Liver (tissue), 3 donors: ENCODE measurements at regions not wholly inside any gene's neighbourhood (a gene's known extent, or its start where the extent isn't known, plus 50 kb on each side); places are given as distances from the start of the nearest gene placed in this dataset.

Experiments
- FOXA1 ChIP-seq: IDR thresholded peaks from 2 replicates; pipeline ENCODE4 v1.6.1; 2016; ENCODE audit warnings: antibody characterized with exemption
- HNF4G ChIP-seq: IDR thresholded peaks from 2 replicates; pipeline ENCODE4 v1.6.1; 2016; ENCODE audit warnings: antibody characterized with exemption
- JUND ChIP-seq, 2 donors: IDR thresholded peaks; 2 replicates each; pipeline ENCODE4 v1.6.1; 2016; ENCODE audit warnings: antibody characterized with exemption in 2 of 2
- RXRA ChIP-seq, 2 donors: IDR thresholded peaks; 2 replicates each; pipeline ENCODE4 v1.6.1; 2017 to 2018; ENCODE audit warnings: antibody characterized with exemption in 2 of 2, mild to moderate bottlenecking in 1 of 2
- TF ChIP-seq, protein P1 (sequence below): IDR thresholded peaks from 2 replicates; pipeline ENCODE4 v1.6.1; 2016; ENCODE audit warnings: antibody characterized with exemption
- TF ChIP-seq, protein P2 (sequence below): fragments of 150-350 bp; IDR thresholded peaks from 2 replicates; pipeline ENCODE4 v1.5.1; 2017; ENCODE audit warnings: improper control_type of control experiment, low read depth, low read length; ENCODE audit not compliant: missing input control
- TF ChIP-seq, protein P3 (sequence below): IDR thresholded peaks from 2 replicates; pipeline ENCODE4 v1.6.1; 2016; ENCODE audit warnings: antibody characterized with exemption, mild to moderate bottlenecking
- donor health status: healthy.
- donor health status: healthy.

DNA sequence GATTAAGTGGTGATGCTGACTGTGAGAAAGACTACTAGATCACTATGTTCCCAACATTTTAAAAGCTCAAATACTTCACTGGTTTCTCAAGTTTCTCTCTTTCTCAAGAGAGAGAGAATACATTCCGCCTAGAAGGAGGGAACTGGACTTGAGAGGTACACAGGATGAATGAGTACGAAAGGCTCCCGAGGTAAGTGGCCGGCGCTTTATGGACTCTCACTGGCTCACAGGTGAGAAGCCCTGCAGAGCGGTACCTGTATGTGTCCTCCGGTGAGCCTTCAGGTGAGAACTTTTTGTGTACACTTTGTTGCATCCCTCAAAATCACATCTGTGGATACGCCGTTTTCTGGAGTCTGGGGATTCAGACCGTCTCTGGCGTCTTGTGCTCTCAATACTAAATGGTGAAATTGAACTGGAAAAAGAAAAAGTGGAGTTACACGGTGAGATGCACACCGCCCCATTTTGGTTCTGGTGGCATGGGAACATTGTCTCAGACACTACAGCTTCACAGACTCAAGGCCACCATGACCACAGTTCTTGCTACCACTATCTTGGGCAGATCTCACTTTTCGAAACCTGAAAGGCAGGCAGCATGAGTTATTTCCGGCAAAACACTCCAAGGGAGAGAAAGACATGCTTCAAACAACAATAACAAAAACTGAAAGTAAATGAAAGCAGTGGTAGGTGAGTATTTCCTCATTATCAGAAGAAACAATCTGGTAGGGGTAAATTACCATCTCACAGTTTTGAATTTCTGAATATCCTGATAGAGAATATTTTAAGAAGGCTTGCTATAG is 418.9 kb downstream of the KLF12 start:
- TF ChIP-seq FOXA1 (no peak), JUND (IDR thresholded peaks at IDR 0.05) (no peak), RXRA (IDR thresholded peaks at IDR 0.05) (no peak), HNF4G (no peak)
- TF ChIP-seq, protein P1, sequence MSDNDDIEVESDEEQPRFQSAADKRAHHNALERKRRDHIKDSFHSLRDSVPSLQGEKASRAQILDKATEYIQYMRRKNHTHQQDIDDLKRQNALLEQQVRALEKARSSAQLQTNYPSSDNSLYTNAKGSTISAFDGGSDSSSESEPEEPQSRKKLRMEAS = no peak
- TF ChIP-seq, protein P2, sequence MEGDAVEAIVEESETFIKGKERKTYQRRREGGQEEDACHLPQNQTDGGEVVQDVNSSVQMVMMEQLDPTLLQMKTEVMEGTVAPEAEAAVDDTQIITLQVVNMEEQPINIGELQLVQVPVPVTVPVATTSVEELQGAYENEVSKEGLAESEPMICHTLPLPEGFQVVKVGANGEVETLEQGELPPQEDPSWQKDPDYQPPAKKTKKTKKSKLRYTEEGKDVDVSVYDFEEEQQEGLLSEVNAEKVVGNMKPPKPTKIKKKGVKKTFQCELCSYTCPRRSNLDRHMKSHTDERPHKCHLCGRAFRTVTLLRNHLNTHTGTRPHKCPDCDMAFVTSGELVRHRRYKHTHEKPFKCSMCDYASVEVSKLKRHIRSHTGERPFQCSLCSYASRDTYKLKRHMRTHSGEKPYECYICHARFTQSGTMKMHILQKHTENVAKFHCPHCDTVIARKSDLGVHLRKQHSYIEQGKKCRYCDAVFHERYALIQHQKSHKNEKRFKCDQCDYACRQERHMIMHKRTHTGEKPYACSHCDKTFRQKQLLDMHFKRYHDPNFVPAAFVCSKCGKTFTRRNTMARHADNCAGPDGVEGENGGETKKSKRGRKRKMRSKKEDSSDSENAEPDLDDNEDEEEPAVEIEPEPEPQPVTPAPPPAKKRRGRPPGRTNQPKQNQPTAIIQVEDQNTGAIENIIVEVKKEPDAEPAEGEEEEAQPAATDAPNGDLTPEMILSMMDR = no peak
- TF ChIP-seq, protein P3, sequence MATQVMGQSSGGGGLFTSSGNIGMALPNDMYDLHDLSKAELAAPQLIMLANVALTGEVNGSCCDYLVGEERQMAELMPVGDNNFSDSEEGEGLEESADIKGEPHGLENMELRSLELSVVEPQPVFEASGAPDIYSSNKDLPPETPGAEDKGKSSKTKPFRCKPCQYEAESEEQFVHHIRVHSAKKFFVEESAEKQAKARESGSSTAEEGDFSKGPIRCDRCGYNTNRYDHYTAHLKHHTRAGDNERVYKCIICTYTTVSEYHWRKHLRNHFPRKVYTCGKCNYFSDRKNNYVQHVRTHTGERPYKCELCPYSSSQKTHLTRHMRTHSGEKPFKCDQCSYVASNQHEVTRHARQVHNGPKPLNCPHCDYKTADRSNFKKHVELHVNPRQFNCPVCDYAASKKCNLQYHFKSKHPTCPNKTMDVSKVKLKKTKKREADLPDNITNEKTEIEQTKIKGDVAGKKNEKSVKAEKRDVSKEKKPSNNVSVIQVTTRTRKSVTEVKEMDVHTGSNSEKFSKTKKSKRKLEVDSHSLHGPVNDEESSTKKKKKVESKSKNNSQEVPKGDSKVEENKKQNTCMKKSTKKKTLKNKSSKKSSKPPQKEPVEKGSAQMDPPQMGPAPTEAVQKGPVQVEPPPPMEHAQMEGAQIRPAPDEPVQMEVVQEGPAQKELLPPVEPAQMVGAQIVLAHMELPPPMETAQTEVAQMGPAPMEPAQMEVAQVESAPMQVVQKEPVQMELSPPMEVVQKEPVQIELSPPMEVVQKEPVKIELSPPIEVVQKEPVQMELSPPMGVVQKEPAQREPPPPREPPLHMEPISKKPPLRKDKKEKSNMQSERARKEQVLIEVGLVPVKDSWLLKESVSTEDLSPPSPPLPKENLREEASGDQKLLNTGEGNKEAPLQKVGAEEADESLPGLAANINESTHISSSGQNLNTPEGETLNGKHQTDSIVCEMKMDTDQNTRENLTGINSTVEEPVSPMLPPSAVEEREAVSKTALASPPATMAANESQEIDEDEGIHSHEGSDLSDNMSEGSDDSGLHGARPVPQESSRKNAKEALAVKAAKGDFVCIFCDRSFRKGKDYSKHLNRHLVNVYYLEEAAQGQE = no peak
